H1 (cell line): ENCODE measurements at regions not wholly inside any gene's neighbourhood (a gene's known extent, or its start where the extent isn't known, plus 50 kb on each side); places are given as distances from the start of the nearest gene placed in this dataset.

ENCODE experiments used
- CTCF ChIA-PET: fragments of 300-600 bp; sonication (Branson Sonifier 250); formaldehyde crosslinking; loops from one replicate; lab custom pipeline; 2021; ENCODE audit not compliant: partially characterized antibody; lab: Charles Lee
- POLR2A ChIA-PET: fragments of 300-600 bp; sonication (Branson Sonifier 250); formaldehyde crosslinking; loops from one replicate; lab custom pipeline; 2021; ENCODE audit warnings: inconsistent platforms; ENCODE audit not compliant: partially characterized antibody; lab: Charles Lee
- DNase-seq, 2 experiments: peaks; one replicate each; pipeline versions ENCODE4 v3.0.0 to v3.0.0-alpha.2; 2010 to 2022; ENCODE audit warnings: low spot score in 2 of 2, low read depth in 1 of 2, mixed read lengths in 1 of 2
- FAIRE-seq: peaks from 2 replicates; lab custom pipeline; 2011; peaks lifted over from hg19 to GRCh38; lab: Jason Lieb, UNC
- H2AFZ ChIP-seq: 2 replicates; pipeline ENCODE4 v1.8.1; 2012; ENCODE audit warnings: low read length, inconsistent platforms
- H2AK5ac ChIP-seq: 2 replicates; pipeline ENCODE4 v1.6.1; 2013; ENCODE audit warnings: low read depth, low read length
- H2BK120ac ChIP-seq: replicated peaks from 2 replicates; pipeline ENCODE3; 2013; ENCODE audit warnings: low read depth, low read length, inconsistent platforms
- H2BK12ac ChIP-seq: 2 replicates; pipeline ENCODE4 v1.6.1; 2013; ENCODE audit warnings: low read depth, low read length
- H2BK15ac ChIP-seq: 2 replicates; pipeline ENCODE4 v1.6.1; 2013; ENCODE audit warnings: low read length
- H2BK20ac ChIP-seq: 2 replicates; pipeline ENCODE4 v1.6.1; 2013; ENCODE audit warnings: low read length
- H2BK5ac ChIP-seq: 2 replicates; pipeline ENCODE4 v1.6.1; 2013; ENCODE audit warnings: low read depth, low read length
- H3K14ac ChIP-seq: 2 replicates; pipeline ENCODE4 v1.6.1; 2013; ENCODE audit warnings: inconsistent platforms; ENCODE audit not compliant: insufficient read length
- H3K18ac ChIP-seq: 2 replicates; pipeline ENCODE4 v1.6.1; 2013; ENCODE audit warnings: low read length; ENCODE audit errors: extremely low read depth
- H3K23ac ChIP-seq: 2 replicates; pipeline ENCODE4 v1.6.1; 2013; ENCODE audit warnings: inconsistent platforms; ENCODE audit not compliant: insufficient read length
- H3K23me2 ChIP-seq: 2 replicates; pipeline ENCODE4 v1.6.1; 2013; ENCODE audit warnings: low read depth, low read length
- H3K27ac ChIP-seq: 2 replicates; pipeline ENCODE4 v1.6.1; 2011; ENCODE audit warnings: low read depth, low read length, inconsistent platforms
- H3K27me3 ChIP-seq, 4 experiments: replicated peaks in 1 of 4; 1 replicate in 1 of 4; 2 replicates in 3 of 4; pipeline versions ENCODE4 v1.6.1 to v1.8.1; 2011 to 2013; ENCODE audit warnings: low read length in 3 of 4, mild to moderate bottlenecking in 3 of 4, inconsistent platforms in 2 of 4, mixed read lengths in 2 of 4, moderate library complexity in 1 of 4; ENCODE audit not compliant: control insufficient read depth in 3 of 4, insufficient read depth in 3 of 4; ENCODE audit errors: extremely low read depth in 1 of 4
- H3K36me3 ChIP-seq, 4 experiments: 2 replicates each; pipeline versions ENCODE4 v1.6.1 to v1.8.1; 2011 to 2013; ENCODE audit warnings: mild to moderate bottlenecking in 4 of 4, low read length in 3 of 4, moderate library complexity in 2 of 4, control low read depth in 1 of 4, inconsistent platforms in 1 of 4; ENCODE audit not compliant: insufficient read depth in 4 of 4, control insufficient read depth in 2 of 4
- H3K4ac ChIP-seq: replicated peaks from 2 replicates; pipeline ENCODE3; 2013; ENCODE audit warnings: low read length, low read depth, mixed read lengths, inconsistent platforms; ENCODE audit not compliant: insufficient read length
- H3K4me1 ChIP-seq, 4 experiments: replicated peaks in 1 of 4; 1 replicate in 1 of 4; 2 replicates in 3 of 4; pipeline versions ENCODE4 v1.6.1 to v1.8.1; 2011 to 2013; ENCODE audit warnings: low read length in 3 of 4, inconsistent platforms in 2 of 4, mixed read lengths in 1 of 4; ENCODE audit not compliant: insufficient read depth in 4 of 4, control insufficient read depth in 3 of 4
- H3K4me2 ChIP-seq, 2 experiments: 2 replicates each; pipeline versions ENCODE4 v1.6.1 to v1.8.1; 2011 to 2013; ENCODE audit warnings: low read depth in 2 of 2, low read length in 2 of 2, control low read depth in 1 of 2, inconsistent platforms in 1 of 2, mild to moderate bottlenecking in 1 of 2; ENCODE audit not compliant: insufficient read depth in 1 of 2
- H3K4me3 ChIP-seq, 4 experiments: fragments of 200-600, 300-600 bp in 1 of 4; sonication (generic), shearing (Covaris generic), sonication (Bioruptor Twin) in 1 of 4; 2 replicates each; pipeline versions ENCODE4 v1.5.1 to v1.8.1; 2011 to 2016; ENCODE audit warnings: low read length in 4 of 4, low read depth in 3 of 4, control low read depth in 2 of 4, inconsistent platforms in 2 of 4, mild to moderate bottlenecking in 2 of 4, mixed read lengths in 1 of 4, moderate library complexity in 1 of 4; ENCODE audit not compliant: insufficient read depth in 2 of 4; ENCODE audit errors: extremely low read depth in 1 of 4
- H3K56ac ChIP-seq: replicated peaks from 2 replicates; pipeline ENCODE3; 2013; ENCODE audit warnings: low read depth, mild to moderate bottlenecking, mixed read lengths, low read length, inconsistent platforms; ENCODE audit not compliant: insufficient read length
- H3K79me1 ChIP-seq: 2 replicates; pipeline ENCODE4 v1.6.1; 2013; ENCODE audit warnings: low read depth, low read length, control low read depth
- H3K79me2 ChIP-seq, 2 experiments: 2 replicates each; pipeline versions ENCODE4 v1.6.1 to v1.8.1; 2012 to 2013; ENCODE audit warnings: low read length in 2 of 2, mild to moderate bottlenecking in 2 of 2, inconsistent platforms in 1 of 2; ENCODE audit not compliant: insufficient read depth in 2 of 2, control insufficient read depth in 1 of 2
- H3K9ac ChIP-seq, 4 experiments: replicated peaks in 1 of 4; 1 replicate in 1 of 4; 2 replicates in 3 of 4; pipeline versions ENCODE4 v1.6.1 to v1.8.1; 2011 to 2013; ENCODE audit warnings: low read depth in 3 of 4, low read length in 3 of 4, control low read depth in 2 of 4, mild to moderate bottlenecking in 2 of 4, moderate library complexity in 2 of 4, inconsistent platforms in 1 of 4; ENCODE audit errors: extremely low read depth in 1 of 4
- H3K9me3 ChIP-seq, 2 experiments: 2 replicates each; pipeline versions ENCODE4 v1.6.1 to v1.8.1; 2012 to 2013; ENCODE audit warnings: mild to moderate bottlenecking in 2 of 2, moderate library complexity in 2 of 2, control low read depth in 1 of 2, inconsistent platforms in 1 of 2, low read depth in 1 of 2, low read length in 1 of 2, mixed read lengths in 1 of 2; ENCODE audit not compliant: insufficient read depth in 2 of 2
- H4K20me1 ChIP-seq, 2 experiments: replicated peaks in 1 of 2; 2 replicates each; pipeline versions ENCODE3 to v1.8.1; 2011 to 2013; ENCODE audit warnings: inconsistent platforms in 2 of 2, low read length in 2 of 2, mild to moderate bottlenecking in 1 of 2; ENCODE audit not compliant: insufficient read depth in 2 of 2, control insufficient read depth in 1 of 2
- H4K5ac ChIP-seq: 2 replicates; pipeline ENCODE4 v1.6.1; 2013; ENCODE audit warnings: low read length, low read depth, mixed read lengths, inconsistent platforms; ENCODE audit not compliant: insufficient read length
- H4K8ac ChIP-seq: 2 replicates; pipeline ENCODE4 v1.8.0; 2013; ENCODE audit warnings: mild to moderate bottlenecking, moderate library complexity, low read length, inconsistent platforms; ENCODE audit not compliant: insufficient read depth; ENCODE audit errors: extremely low read depth
- H4K91ac ChIP-seq: replicated peaks from 2 replicates; pipeline ENCODE3; 2013; ENCODE audit warnings: low read length, mixed read lengths, inconsistent platforms; ENCODE audit not compliant: insufficient read length
- BCL11A ChIP-seq, 2 experiments: IDR thresholded peaks; one replicate each; pipeline ENCODE4 v1.6.1; 2011; ENCODE audit warnings: low read depth in 2 of 2, low read length in 2 of 2, mild to moderate bottlenecking in 2 of 2
- CBX5 ChIP-seq: fragments of 300-800, 300-1000 bp; sonication (generic); IDR thresholded peaks from 2 replicates; pipeline ENCODE4 v1.7.1; 2016; ENCODE audit warnings: antibody characterized with exemption, low read length, low read depth
- KDM5A ChIP-seq: fragments of 200-600 bp; IDR thresholded peaks from 2 replicates; pipeline ENCODE4 v1.7.1; 2012; ENCODE audit warnings: mild to moderate bottlenecking, low read length, inconsistent platforms, mixed read lengths
- MAFK ChIP-seq: IDR thresholded peaks from 2 replicates; pipeline ENCODE4 v1.6.1; 2012; ENCODE audit warnings: low read depth, mild to moderate bottlenecking, improper control_type of control experiment, low read length
- NRF1 ChIP-seq: IDR thresholded peaks from 2 replicates; pipeline ENCODE4 v1.6.1; 2011; ENCODE audit warnings: mild to moderate bottlenecking, low read depth, low read length, improper control_type of control experiment
- RXRA ChIP-seq: IDR thresholded peaks from 2 replicates; pipeline ENCODE4 v1.6.1; 2011; ENCODE audit warnings: low read depth, mild to moderate bottlenecking, low read length, moderate library complexity; ENCODE audit not compliant: insufficient read depth
- SAP30 ChIP-seq: fragments of 300-600 bp; sonication (generic); IDR thresholded peaks from 2 replicates; pipeline ENCODE4 v1.7.1; 2012; ENCODE audit warnings: low read length, moderate library complexity, mild to moderate bottlenecking, inconsistent platforms; ENCODE audit not compliant: insufficient read depth, insufficient replicate concordance
- TAF7 ChIP-seq: optimal IDR thresholded peaks from 2 replicates; pipeline ENCODE3; 2011; ENCODE audit warnings: low read depth, mild to moderate bottlenecking, inconsistent platforms, low read length, moderate library complexity, borderline replicate concordance
- TBP ChIP-seq: IDR thresholded peaks from 2 replicates; pipeline ENCODE4 v1.6.1; 2011; ENCODE audit warnings: low read depth, low read length, improper control_type of control experiment
- WGBS, 2 experiments: shearing (Covaris generic) in 1 of 2; methylation state at CpG; one replicate each; pipeline versions ENCODE4 v1.1.6 to v1.1.7; 2013 to 2015; ENCODE audit warnings: low lambda C conversion rate in 2 of 2, mixed read lengths in 2 of 2, inconsistent platforms in 1 of 2, low coverage in 1 of 2, missing lambda C conversion rate in 1 of 2; ENCODE audit not compliant: insufficient replicate concordance in 2 of 2, insufficient coverage in 1 of 2, insufficient read length in 1 of 2; ENCODE audit errors: extremely low coverage in 1 of 2, missing lambda C conversion rate in 1 of 2; 5-methylcytosine and 5-hydroxymethylcytosine counted together

DNA sequence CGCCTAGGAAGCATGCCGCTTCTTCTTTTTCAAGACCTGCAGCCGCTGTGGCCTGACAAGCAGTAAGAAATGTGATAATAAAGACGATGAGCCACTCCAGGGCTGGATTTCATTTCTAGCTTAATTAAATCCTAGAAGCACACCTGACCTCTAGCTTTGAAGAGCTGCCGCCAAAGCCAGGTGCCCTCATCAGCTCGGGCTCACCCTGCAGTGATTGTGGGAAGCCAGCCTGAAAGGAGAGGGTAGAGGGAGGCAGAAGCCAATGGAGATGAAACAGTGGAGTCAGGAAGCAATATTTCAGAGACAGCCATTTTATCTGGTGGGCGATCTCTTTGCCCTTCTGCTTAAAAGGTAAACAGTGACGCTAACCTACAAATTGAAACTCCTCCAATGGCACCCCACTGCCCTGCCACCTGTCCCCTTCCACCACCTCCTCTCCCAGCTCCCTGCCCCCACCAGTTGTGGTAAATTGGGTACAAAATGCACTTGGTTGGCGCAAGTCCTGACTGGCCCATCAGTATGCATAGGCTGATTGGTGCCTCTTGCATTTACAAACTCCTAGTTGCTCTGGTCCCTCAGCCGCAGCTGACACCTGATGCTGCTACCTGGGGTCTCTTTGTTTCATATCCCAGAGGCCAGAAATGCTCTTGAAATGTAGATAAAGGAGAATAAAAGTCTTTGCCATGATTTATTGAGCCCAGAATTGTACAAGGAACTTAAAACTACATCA lies 385.3 kb downstream of the PDCD6IP start:
- H4K8ac ChIP-seq: no peak overlapping the region
- no peak overlapping the region for H2AK5ac ChIP-seq
- H2BK5ac ChIP-seq: no peak overlapping the region
- 79% methylated on average over 10 of the region's 10 CpGs; no CpG with 5 or more reads in 1 of the 2 experiments for WGBS, 2 experiments
- POLR2A ChIA-PET: no interaction called here
- no peak overlapping the region for H3K9ac ChIP-seq
- H2BK20ac ChIP-seq: no peak overlapping the region
- H3K27me3 ChIP-seq: no peaks in the 10 kb centered on the region
- no peak overlapping the region for H2BK120ac ChIP-seq
- H3K23ac ChIP-seq: no peak overlapping the region
- FAIRE-seq (no peak), DNase-seq (no peak)
- H3K23me2 ChIP-seq: no peaks in the 10 kb centered on the region
- no peak overlapping the region for H3K56ac ChIP-seq
- CTCF ChIA-PET: interaction anchor here (0.6 kb wide), 1 partner anchor 84 kb away, joined by 3 read pairs; no protein-coding TSS in a partner anchor
- H3K79me2 ChIP-seq: no peaks in the 10 kb centered on the region
- no peak overlapping the region for H4K5ac ChIP-seq
- H4K91ac ChIP-seq: no peak overlapping the region
- H2AFZ ChIP-seq: peak overlapping the region; percentile 73
- H3K14ac ChIP-seq: no peak overlapping the region
- H3K4me3 ChIP-seq: no peak overlapping the region
- no peaks in the 10 kb centered on the region for H3K9me3 ChIP-seq
- H4K20me1 ChIP-seq: no peaks in the 10 kb centered on the region
- peaks cover 0 to 7% (median 3%) of the 10 kb centered on the region in 4 experiments; a peak in 3 of 7 replicates for H3K4me1 ChIP-seq
- no peak overlapping the region; a peak in 1 of 4 replicates for H3K4me2 ChIP-seq
- no peak overlapping the region for H2BK12ac ChIP-seq
- H3K36me3 ChIP-seq: no peaks in the 10 kb centered on the region
- no peak overlapping the region for H2BK15ac ChIP-seq
- H3K18ac ChIP-seq: peak overlapping the region; percentile 15; the same call in 1 of the 2 replicates
- H3K27ac ChIP-seq: no peak overlapping the region
- no peak overlapping the region for H3K4ac ChIP-seq
- H3K79me1 ChIP-seq: no peaks in the 10 kb centered on the region
- TF ChIP-seq SAP30: no peak
- TF ChIP-seq TAF7: no peak
- TF ChIP-seq MAFK: no peak
- TF ChIP-seq KDM5A: no peak
- no peak for TF ChIP-seq RXRA
- TF ChIP-seq TBP: no peak
- no peak for TF ChIP-seq CBX5
- TF ChIP-seq NRF1: no peak
- no peak for TF ChIP-seq BCL11A (IDR thresholded peaks at IDR 0.05; ENCODE audit: low read depth in 2 of 2, low read length in 2 of 2)
